B cell (primary cell): ENCODE measurements at regions not wholly inside any gene's neighbourhood (a gene's known extent, or its start where the extent isn't known, plus 50 kb on each side); places are given as distances from the start of the nearest gene placed in this dataset.

Experiments used
- ATAC-seq: fragments of 200-7000 bp; cut with Tn5 transposase; one replicate; pipeline ENCODE4 v1.10.0; 2021; ENCODE audit warnings: low read depth, mild to moderate bottlenecking, moderate number of reproducible peaks, moderate library complexity
- CTCF ChIA-PET: fragments of 350-600 bp; sonication (Branson Sonifier 250); formaldehyde crosslinking; loops from one replicate; lab custom pipeline; 2021; ENCODE audit warnings: antibody characterized with exemption, inconsistent platforms; lab: Charles Lee
- POLR2A ChIA-PET: fragments of 350-600 bp; sonication (Branson Sonifier 250); formaldehyde crosslinking; loops from one replicate; lab custom pipeline; 2021; ENCODE audit warnings: antibody characterized with exemption; lab: Charles Lee
- DNase-seq: peaks from one replicate; pipeline ENCODE4 v3.0.0; 2013
- H2AFZ ChIP-seq: 2 replicates; pipeline ENCODE4 v1.6.1; 2012; ENCODE audit warnings: mild to moderate bottlenecking, low read depth, low read length; ENCODE audit not compliant: insufficient read depth, poor library complexity, severe bottlenecking
- H3K27ac ChIP-seq, 2 donors: 1 replicate in 1 of 2; 2 replicates in 1 of 2; pipeline ENCODE4 v1.5.1; 2012 to 2013; ENCODE audit warnings: low read length in 2 of 2, mild to moderate bottlenecking in 2 of 2, moderate library complexity in 1 of 2
- H3K27me3 ChIP-seq, 4 experiments: fragments of 200-600 bp in 1 of 4; sonication (generic) in 1 of 4; replicated peaks in 1 of 4; 1 replicate in 2 of 4; 2 replicates in 2 of 4; pipeline versions ENCODE4 v1.6.1 to v1.7.0; 2013 to 2016; ENCODE audit warnings: low read length in 3 of 4, mild to moderate bottlenecking in 2 of 4, mixed read lengths in 1 of 4, moderate library complexity in 1 of 4; ENCODE audit not compliant: insufficient read depth in 4 of 4, control insufficient read depth in 3 of 4; ENCODE audit errors: control extremely low read depth in 1 of 4
- H3K36me3 ChIP-seq, 2 experiments: replicated peaks in 1 of 2; 1 replicate in 1 of 2; 2 replicates in 1 of 2; pipeline versions ENCODE4 v1.6.1 to v1.7.1; 2013; ENCODE audit warnings: low read length in 1 of 2; ENCODE audit not compliant: insufficient read depth in 2 of 2, control insufficient read depth in 1 of 2; ENCODE audit errors: control extremely low read depth in 1 of 2, extremely low read depth in 1 of 2
- H3K4me1 ChIP-seq, 2 donors: fragments of 200-600 bp in 1 of 2; sonication (generic) in 1 of 2; 1 replicate in 1 of 2; 2 replicates in 1 of 2; pipeline versions ENCODE4 v1.5.1 to v1.6.1; 2013 to 2017; ENCODE audit warnings: low read length in 2 of 2; ENCODE audit not compliant: control insufficient read depth in 2 of 2, insufficient read depth in 2 of 2
- H3K4me2 ChIP-seq: replicated peaks from 2 replicates; pipeline ENCODE3; 2012; ENCODE audit warnings: mild to moderate bottlenecking, low read depth, low read length; ENCODE audit not compliant: poor library complexity, severe bottlenecking
- H3K4me3 ChIP-seq, 5 experiments: fragments of 200-600 bp in 1 of 5; sonication (generic) in 1 of 5; 1 replicate in 3 of 5; 2 replicates in 2 of 5; pipeline versions ENCODE4 v1.5.1 to v1.7.0; 2011 to 2016; ENCODE audit warnings: low read length in 4 of 5, mild to moderate bottlenecking in 4 of 5, low read depth in 2 of 5, control low read depth in 1 of 5, moderate library complexity in 1 of 5; ENCODE audit not compliant: insufficient read depth in 1 of 5; ENCODE audit errors: control extremely low read depth in 1 of 5, extremely low read depth in 1 of 5
- H3K79me2 ChIP-seq: fragments of 200-600 bp; sonication (generic); one replicate; pipeline ENCODE4 v1.6.0; 2016; ENCODE audit warnings: low read length; ENCODE audit not compliant: control insufficient read depth, insufficient read depth
- H3K9ac ChIP-seq: fragments of 200-600 bp; sonication (generic); 2 replicates; pipeline ENCODE4 v1.6.1; 2017; ENCODE audit warnings: mild to moderate bottlenecking, low read length, moderate library complexity
- H3K9me3 ChIP-seq, 3 donors: one replicate each; pipeline versions ENCODE4 v1.6.1 to v1.7.1; 2013; ENCODE audit warnings: low read length in 2 of 3; ENCODE audit not compliant: control insufficient read depth in 2 of 3, insufficient read depth in 1 of 3; ENCODE audit errors: control extremely low read depth in 1 of 3
- H4K20me1 ChIP-seq: 2 replicates; pipeline ENCODE4 v1.6.0; 2012; ENCODE audit warnings: mild to moderate bottlenecking, low read length; ENCODE audit not compliant: insufficient read depth, control insufficient read depth, poor library complexity, severe bottlenecking
- H3K27ac Mint-ChIP-seq: one replicate; pipeline ENCODE4 v1.8.0; 2021; ENCODE audit warnings: mixed read lengths
- H3K27me3 Mint-ChIP-seq: one replicate; pipeline ENCODE4 v1.8.0; 2021; ENCODE audit warnings: mixed read lengths
- H3K4me1 Mint-ChIP-seq: one replicate; pipeline ENCODE4 v1.8.0; 2021; ENCODE audit warnings: mixed read lengths
- H3K4me3 Mint-ChIP-seq: one replicate; pipeline ENCODE4 v1.8.0; 2021; ENCODE audit warnings: mixed read lengths
- H3K9me3 Mint-ChIP-seq: one replicate; pipeline ENCODE4 v1.8.0; 2022; ENCODE audit warnings: mixed read lengths; ENCODE audit not compliant: insufficient read depth
- EZH2 ChIP-seq: IDR thresholded peaks from 2 replicates; pipeline ENCODE4 v1.6.1; 2012; ENCODE audit warnings: borderline replicate concordance, low read depth, mild to moderate bottlenecking, moderate library complexity, low read length; ENCODE audit not compliant: insufficient read depth, poor library complexity, severe bottlenecking
- WGBS: methylation state at CpG from one replicate; pipeline ENCODE4 v1.1.5; 2013; ENCODE audit warnings: missing lambda C conversion rate; ENCODE audit not compliant: insufficient coverage; 5-methylcytosine and 5-hydroxymethylcytosine counted together
- intact Hi-C: fragments of 100-400 bp; cut with micrococcal nuclease; formaldehyde crosslinking; loops from one replicate; pipeline ENCODE4 v1.10.0; 2022
- TF ChIP-seq, protein P1 (sequence below): fragments of 200-600 bp; IDR thresholded peaks from one replicate; pipeline ENCODE4 v1.8.0; 2022; ENCODE audit warnings: antibody characterized with exemption, mild to moderate bottlenecking

DNA sequence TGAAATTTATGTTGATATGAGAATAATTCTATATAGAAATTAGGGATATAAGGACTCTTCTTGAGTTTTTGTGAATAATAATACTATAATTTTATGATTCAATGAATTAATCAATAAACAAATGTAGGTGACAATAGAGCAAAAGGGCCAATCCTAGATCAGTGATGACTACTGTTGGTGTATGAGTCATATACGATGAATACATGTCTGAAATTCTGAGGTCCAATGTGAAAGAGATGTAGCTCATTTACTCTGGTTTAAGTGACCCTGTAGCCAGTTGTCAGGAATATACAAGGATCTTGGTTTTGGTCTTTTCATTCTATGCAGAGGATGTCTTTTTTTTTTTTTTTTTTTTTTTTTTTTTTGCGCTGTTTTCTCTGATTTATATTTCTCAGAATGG is 72.1 kb upstream of the RTL1 start:
- Mint-ChIP-seq H3K27me3 (no peaks in the 10 kb centered on the region), H3K4me1 (no peaks in the 10 kb centered on the region), H3K9me3 (no peaks in the 10 kb centered on the region), H3K4me3 (no peak overlapping the region), H3K27ac (no peak overlapping the region)
- Histone ChIP-seq H4K20me1 (no peaks in the 10 kb centered on the region), H3K9me3 (no peaks in the 10 kb centered on the region), H3K4me3 (no peak overlapping the region), H3K9ac (no peak overlapping the region), H3K27ac (no peak overlapping the region), H3K36me3 (no peaks in the 10 kb centered on the region), H3K27me3 (no peaks in the 10 kb centered on the region), H2AFZ (no peak overlapping the region), H3K79me2 (no peaks in the 10 kb centered on the region), H3K4me2 (no peak overlapping the region), H3K4me1 (no peaks in the 10 kb centered on the region)
- CTCF ChIA-PET, result no interaction called here
- ATAC-seq (no peak), DNase-seq (no peak)
- TF ChIP-seq EZH2, result no peak
- TF ChIP-seq, protein P1, sequence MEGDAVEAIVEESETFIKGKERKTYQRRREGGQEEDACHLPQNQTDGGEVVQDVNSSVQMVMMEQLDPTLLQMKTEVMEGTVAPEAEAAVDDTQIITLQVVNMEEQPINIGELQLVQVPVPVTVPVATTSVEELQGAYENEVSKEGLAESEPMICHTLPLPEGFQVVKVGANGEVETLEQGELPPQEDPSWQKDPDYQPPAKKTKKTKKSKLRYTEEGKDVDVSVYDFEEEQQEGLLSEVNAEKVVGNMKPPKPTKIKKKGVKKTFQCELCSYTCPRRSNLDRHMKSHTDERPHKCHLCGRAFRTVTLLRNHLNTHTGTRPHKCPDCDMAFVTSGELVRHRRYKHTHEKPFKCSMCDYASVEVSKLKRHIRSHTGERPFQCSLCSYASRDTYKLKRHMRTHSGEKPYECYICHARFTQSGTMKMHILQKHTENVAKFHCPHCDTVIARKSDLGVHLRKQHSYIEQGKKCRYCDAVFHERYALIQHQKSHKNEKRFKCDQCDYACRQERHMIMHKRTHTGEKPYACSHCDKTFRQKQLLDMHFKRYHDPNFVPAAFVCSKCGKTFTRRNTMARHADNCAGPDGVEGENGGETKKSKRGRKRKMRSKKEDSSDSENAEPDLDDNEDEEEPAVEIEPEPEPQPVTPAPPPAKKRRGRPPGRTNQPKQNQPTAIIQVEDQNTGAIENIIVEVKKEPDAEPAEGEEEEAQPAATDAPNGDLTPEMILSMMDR, result no peak
- POLR2A ChIA-PET, result no interaction called here
- intact Hi-C loops, result no loop called here
- WGBS, result 100% methylated on average over 1 of the region's 2 CpGs

DNA sequence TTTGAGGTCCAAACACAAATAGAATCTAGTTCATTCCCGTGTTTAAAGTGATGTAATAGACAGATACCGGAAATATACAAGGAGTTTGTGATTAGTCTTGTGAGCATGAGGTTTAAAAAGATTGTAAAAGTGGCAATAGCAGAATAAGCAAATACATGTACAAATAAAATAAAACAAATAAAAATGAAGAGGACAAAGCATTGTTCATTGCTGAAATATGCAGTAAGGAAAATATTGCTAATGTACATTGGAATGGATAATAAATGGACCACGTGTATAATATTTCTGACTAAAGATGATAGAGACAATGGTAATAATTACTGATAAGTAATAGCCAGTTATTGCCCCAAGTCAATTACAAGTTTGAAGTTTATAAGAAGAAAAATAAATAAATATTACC is 75.6 kb upstream of the RTL1 start:
- no peak overlapping the region for H2AFZ ChIP-seq
- CTCF ChIA-PET, result no interaction called here
- H3K36me3 ChIP-seq, result no peaks in the 10 kb centered on the region
- intact Hi-C loops, result no loop called here
- no peaks in the 10 kb centered on the region for H3K79me2 ChIP-seq
- Mint-ChIP-seq H3K27me3 (no peaks in the 10 kb centered on the region), H3K27ac (no peak overlapping the region), H3K4me1 (no peaks in the 10 kb centered on the region), H3K4me3 (no peak overlapping the region), H3K9me3 (no peaks in the 10 kb centered on the region)
- H3K27ac ChIP-seq, result no peak overlapping the region
- no peaks in the 10 kb centered on the region for H3K27me3 ChIP-seq
- no peak overlapping the region for H3K4me2 ChIP-seq
- TF ChIP-seq EZH2, result no peak
- TF ChIP-seq, protein P1, result no peak
- ATAC-seq (no peak), DNase-seq (no peak)
- H3K4me1 ChIP-seq, result no peaks in the 10 kb centered on the region
- no peaks in the 10 kb centered on the region for H4K20me1 ChIP-seq
- POLR2A ChIA-PET, result no interaction called here
- no CpG with 5 or more reads among the region's 3 CpGs for WGBS
- no peaks in the 10 kb centered on the region for H3K9me3 ChIP-seq
- no peak overlapping the region for H3K9ac ChIP-seq
- no peak overlapping the region for H3K4me3 ChIP-seq
